ENCODE measurements at regions not wholly inside any gene's neighbourhood (a gene's known extent, or its start where the extent isn't known, plus 50 kb on each side); places are given as distances from the start of the nearest gene placed in this dataset.

DNA sequence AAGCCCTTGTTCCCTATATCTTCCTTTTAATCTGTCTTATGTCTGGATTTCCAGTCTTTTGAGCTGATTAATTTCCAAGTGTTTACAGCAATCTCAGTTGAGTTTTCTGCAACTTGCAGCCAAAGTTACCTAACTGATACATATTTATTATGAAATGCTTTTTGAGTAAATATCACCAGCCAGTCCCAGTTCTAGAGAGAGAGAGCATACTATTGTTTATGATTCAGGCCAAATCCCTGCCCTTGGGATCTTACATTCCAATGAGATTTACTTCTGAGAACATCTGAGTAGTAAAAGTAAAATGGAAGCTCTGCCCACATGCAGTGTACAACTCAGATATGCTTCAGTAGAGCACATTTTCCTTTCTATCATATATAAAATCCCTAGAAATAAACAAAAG is 661.7 kb downstream of the KCTD16 start:
- Histone ChIP-seq H3K36me3 (ENCODE audit: control insufficient read depth, insufficient read depth, low read length) (no peaks in the 10 kb centered on the region), H3K4me3 (ENCODE audit: low read depth, low read length) (no peak overlapping the region), H3K9me3 (ENCODE audit: control insufficient read depth in 2 of 2, low read length in 2 of 2) (no peaks in the 10 kb centered on the region), H3K27ac (ENCODE audit: insufficient read depth, low read length, poor library complexity, severe bottlenecking) (no peak overlapping the region), H3K27me3 (ENCODE audit: control insufficient read depth, insufficient read depth, low read length) (no peaks in the 10 kb centered on the region), H3K4me1 (ENCODE audit: control insufficient read depth, insufficient read depth, low read length, poor library complexity, severe bottlenecking) (no peaks in the 10 kb centered on the region)
- no peak for ATAC-seq (ENCODE audit: low read depth in 2 of 2)
- Mint-ChIP-seq H3K4me3 (no peak overlapping the region), H3K9me3 (peaks cover 0 to 31% (median 6%) of the 10 kb centered on the region in 7 donors), H3K36me3 (no peaks in the 10 kb centered on the region), H3K27me3 (no peaks in the 10 kb centered on the region), H3K4me1 (no peaks in the 10 kb centered on the region), H3K27ac (no peak overlapping the region)
- DNase-seq = no peak

DNA sequence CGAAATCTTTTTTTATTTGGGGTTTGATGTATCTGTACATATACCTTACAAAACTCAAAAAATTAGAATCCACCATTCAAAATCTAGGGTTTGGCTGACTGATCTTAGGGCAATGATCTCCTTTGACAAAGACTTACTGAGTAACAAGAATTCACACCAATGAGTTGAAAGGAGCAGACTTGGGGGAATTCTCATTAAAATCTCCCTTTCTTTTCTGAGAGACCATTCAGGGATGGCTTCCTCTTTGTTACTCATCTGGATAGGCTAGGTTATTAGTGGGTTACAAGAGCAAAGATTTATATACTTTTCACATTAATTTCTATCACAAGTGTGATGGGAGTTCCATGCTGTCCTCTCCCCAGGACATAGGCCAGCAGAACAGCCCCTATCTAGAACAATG is 661.0 kb downstream of the KCTD16 start:
- no peaks in the 10 kb centered on the region for H3K4me1 ChIP-seq (ENCODE audit: control insufficient read depth, insufficient read depth, low read length, poor library complexity, severe bottlenecking)
- H3K36me3 ChIP-seq (ENCODE audit: control insufficient read depth, insufficient read depth, low read length) = no peaks in the 10 kb centered on the region
- H3K27ac ChIP-seq (ENCODE audit: insufficient read depth, low read length, poor library complexity, severe bottlenecking) = no peak overlapping the region
- Mint-ChIP-seq H3K4me3 (no peak overlapping the region), H3K36me3 (no peaks in the 10 kb centered on the region), H3K27me3 (no peaks in the 10 kb centered on the region), H3K9me3 (peaks cover 0 to 28% (median 6%) of the 10 kb centered on the region in 7 donors), H3K4me1 (no peaks in the 10 kb centered on the region), H3K27ac (no peak overlapping the region)
- H3K27me3 ChIP-seq (ENCODE audit: control insufficient read depth, insufficient read depth, low read length) = no peaks in the 10 kb centered on the region
- no peak overlapping the region for H3K4me3 ChIP-seq (ENCODE audit: low read depth, low read length)
- ATAC-seq (ENCODE audit: low read depth in 2 of 2) (no peak), DNase-seq (no peak)
- H3K9me3 ChIP-seq (ENCODE audit: control insufficient read depth in 2 of 2, low read length in 2 of 2) = no peaks in the 10 kb centered on the region

DNA sequence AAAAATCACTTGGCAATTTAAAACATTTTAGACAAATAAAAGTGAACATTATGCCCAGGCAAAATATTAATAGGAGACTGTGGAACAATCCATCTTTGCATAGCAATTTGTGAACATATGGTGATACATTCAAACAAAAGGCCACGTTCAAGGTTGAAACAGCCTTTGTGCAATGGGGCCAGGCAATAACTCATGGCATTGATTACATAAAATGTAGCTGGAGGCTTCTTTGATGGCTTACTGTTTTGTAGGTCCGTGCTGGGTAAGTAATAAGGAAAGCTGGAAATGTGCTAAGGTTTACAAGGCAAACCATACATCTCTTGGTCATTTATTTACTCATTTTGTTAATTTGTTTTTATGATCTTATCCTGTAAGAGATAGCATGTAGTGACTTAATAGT is 651.8 kb downstream of the KCTD16 start:
- no peaks in the 10 kb centered on the region for H3K4me1 ChIP-seq (ENCODE audit: control insufficient read depth, insufficient read depth, low read length, poor library complexity, severe bottlenecking)
- Mint-ChIP-seq H3K27ac (no peak overlapping the region), H3K36me3 (no peaks in the 10 kb centered on the region), H3K27me3 (no peaks in the 10 kb centered on the region), H3K4me3 (no peak overlapping the region), H3K4me1 (no peaks in the 10 kb centered on the region), H3K9me3 (peaks cover 2 to 13% (median 5%) of the 10 kb centered on the region in 7 donors)
- no peak for DNase-seq
- H3K27ac ChIP-seq (ENCODE audit: insufficient read depth, low read length, poor library complexity, severe bottlenecking) = no peak overlapping the region
- no peak for ATAC-seq (ENCODE audit: low read depth in 2 of 2)
- no peak overlapping the region for H3K4me3 ChIP-seq (ENCODE audit: low read depth, low read length)
- H3K27me3 ChIP-seq (ENCODE audit: control insufficient read depth, insufficient read depth, low read length) = no peaks in the 10 kb centered on the region
- H3K36me3 ChIP-seq (ENCODE audit: control insufficient read depth, insufficient read depth, low read length) = no peaks in the 10 kb centered on the region
- H3K9me3 ChIP-seq (ENCODE audit: control insufficient read depth in 2 of 2, low read length in 2 of 2) = no peaks in the 10 kb centered on the region

GRCh38 chr5:144820278-144820677 is 649.6 kb downstream of the KCTD16 start:
- no peak for DNase-seq
- Mint-ChIP-seq H3K27me3 (no peaks in the 10 kb centered on the region), H3K36me3 (no peaks in the 10 kb centered on the region), H3K27ac (no peak overlapping the region), H3K4me1 (no peaks in the 10 kb centered on the region), H3K4me3 (no peak overlapping the region), H3K9me3 (peaks cover 3 to 17% (median 10%) of the 10 kb centered on the region in 7 donors)
- no peak overlapping the region for H3K27ac ChIP-seq (ENCODE audit: insufficient read depth, low read length, poor library complexity, severe bottlenecking)
- no peaks in the 10 kb centered on the region for H3K9me3 ChIP-seq (ENCODE audit: control insufficient read depth in 2 of 2, low read length in 2 of 2)
- H3K27me3 ChIP-seq (ENCODE audit: control insufficient read depth, insufficient read depth, low read length) = no peaks in the 10 kb centered on the region
- no peak overlapping the region for H3K4me3 ChIP-seq (ENCODE audit: low read depth, low read length)
- no peak for ATAC-seq (ENCODE audit: low read depth in 2 of 2)
- no peaks in the 10 kb centered on the region for H3K36me3 ChIP-seq (ENCODE audit: control insufficient read depth, insufficient read depth, low read length)
- no peaks in the 10 kb centered on the region for H3K4me1 ChIP-seq (ENCODE audit: control insufficient read depth, insufficient read depth, low read length, poor library complexity, severe bottlenecking)

GRCh38 chr5:144815131-144815530 is 644.5 kb downstream of the KCTD16 start:
- H3K9me3 Mint-ChIP-seq = peaks cover 0 to 15% (median 4%) of the 10 kb centered on the region in 7 donors
- H3K36me3 Mint-ChIP-seq = no peaks in the 10 kb centered on the region
- ATAC-seq (ENCODE audit: low read depth in 2 of 2) (no peak), DNase-seq (no peak)
- Histone ChIP-seq H3K27me3 (ENCODE audit: control insufficient read depth, insufficient read depth, low read length) (no peaks in the 10 kb centered on the region), H3K4me3 (ENCODE audit: low read depth, low read length) (no peak overlapping the region), H3K27ac (ENCODE audit: insufficient read depth, low read length, poor library complexity, severe bottlenecking) (no peak overlapping the region), H3K36me3 (ENCODE audit: control insufficient read depth, insufficient read depth, low read length) (no peaks in the 10 kb centered on the region), H3K4me1 (ENCODE audit: control insufficient read depth, insufficient read depth, low read length, poor library complexity, severe bottlenecking) (no peaks in the 10 kb centered on the region), H3K9me3 (ENCODE audit: control insufficient read depth in 2 of 2, low read length in 2 of 2) (no peaks in the 10 kb centered on the region)
- H3K4me3 Mint-ChIP-seq = no peak overlapping the region
- no peak overlapping the region for H3K27ac Mint-ChIP-seq
- H3K4me1 Mint-ChIP-seq = no peaks in the 10 kb centered on the region
- H3K27me3 Mint-ChIP-seq = no peaks in the 10 kb centered on the region

GRCh38 chr5:144812763-144813162 is 642.1 kb downstream of the KCTD16 start:
- H3K36me3 Mint-ChIP-seq = no peaks in the 10 kb centered on the region
- H3K4me1 ChIP-seq (ENCODE audit: control insufficient read depth, insufficient read depth, low read length, poor library complexity, severe bottlenecking) = no peaks in the 10 kb centered on the region
- ATAC-seq (ENCODE audit: low read depth in 2 of 2) (no peak), DNase-seq (no peak)
- H3K4me3 ChIP-seq (ENCODE audit: low read depth, low read length) = no peak overlapping the region
- H3K27ac ChIP-seq (ENCODE audit: insufficient read depth, low read length, poor library complexity, severe bottlenecking) = no peak overlapping the region
- no peaks in the 10 kb centered on the region for H3K27me3 ChIP-seq (ENCODE audit: control insufficient read depth, insufficient read depth, low read length)
- no peaks in the 10 kb centered on the region for H3K27me3 Mint-ChIP-seq
- no peak overlapping the region for H3K27ac Mint-ChIP-seq
- no peaks in the 10 kb centered on the region for H3K9me3 ChIP-seq (ENCODE audit: control insufficient read depth in 2 of 2, low read length in 2 of 2)
- peaks cover 0 to 17% (median 5%) of the 10 kb centered on the region in 7 donors for H3K9me3 Mint-ChIP-seq
- no peak overlapping the region for H3K4me3 Mint-ChIP-seq
- H3K36me3 ChIP-seq (ENCODE audit: control insufficient read depth, insufficient read depth, low read length) = no peaks in the 10 kb centered on the region
- no peaks in the 10 kb centered on the region for H3K4me1 Mint-ChIP-seq

DNA sequence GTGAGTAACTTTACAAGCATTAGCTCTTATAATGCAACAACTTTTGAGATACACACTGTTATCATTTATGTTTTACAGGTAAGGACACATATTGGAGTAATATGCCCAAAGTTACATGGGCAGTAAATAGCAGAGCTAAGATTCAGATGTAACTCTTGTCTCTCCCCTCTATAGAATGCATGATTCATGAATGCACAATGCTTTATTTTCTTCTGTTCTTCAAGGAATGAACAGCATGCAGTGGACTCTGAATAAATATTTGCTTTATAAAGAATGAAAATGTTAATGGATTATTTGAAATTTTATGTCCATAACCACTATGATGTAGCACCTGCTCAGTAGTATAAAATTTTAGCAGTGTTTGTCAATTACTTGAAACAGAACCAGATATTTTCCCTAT is 629.5 kb downstream of the KCTD16 start:
- Mint-ChIP-seq H3K9me3 (peaks cover 0 to 4% (median 0%) of the 10 kb centered on the region in 7 donors), H3K27me3 (no peaks in the 10 kb centered on the region), H3K36me3 (no peaks in the 10 kb centered on the region), H3K4me3 (no peak overlapping the region), H3K4me1 (no peaks in the 10 kb centered on the region), H3K27ac (no peak overlapping the region)
- Histone ChIP-seq H3K36me3 (ENCODE audit: control insufficient read depth, insufficient read depth, low read length) (no peaks in the 10 kb centered on the region), H3K27ac (ENCODE audit: insufficient read depth, low read length, poor library complexity, severe bottlenecking) (no peak overlapping the region), H3K27me3 (ENCODE audit: control insufficient read depth, insufficient read depth, low read length) (no peaks in the 10 kb centered on the region), H3K9me3 (ENCODE audit: control insufficient read depth in 2 of 2, low read length in 2 of 2) (no peaks in the 10 kb centered on the region), H3K4me3 (ENCODE audit: low read depth, low read length) (no peak overlapping the region), H3K4me1 (ENCODE audit: control insufficient read depth, insufficient read depth, low read length, poor library complexity, severe bottlenecking) (no peaks in the 10 kb centered on the region)
- ATAC-seq (ENCODE audit: low read depth in 2 of 2) (no peak), DNase-seq (no peak)

GRCh38 chr5:144798595-144798994 is 627.9 kb downstream of the KCTD16 start:
- Histone ChIP-seq H3K4me3 (ENCODE audit: low read depth, low read length) (no peak overlapping the region), H3K9me3 (ENCODE audit: control insufficient read depth in 2 of 2, low read length in 2 of 2) (no peaks in the 10 kb centered on the region), H3K4me1 (ENCODE audit: control insufficient read depth, insufficient read depth, low read length, poor library complexity, severe bottlenecking) (no peaks in the 10 kb centered on the region), H3K27me3 (ENCODE audit: control insufficient read depth, insufficient read depth, low read length) (no peaks in the 10 kb centered on the region), H3K27ac (ENCODE audit: insufficient read depth, low read length, poor library complexity, severe bottlenecking) (no peak overlapping the region), H3K36me3 (ENCODE audit: control insufficient read depth, insufficient read depth, low read length) (no peaks in the 10 kb centered on the region)
- Mint-ChIP-seq H3K36me3 (no peaks in the 10 kb centered on the region), H3K4me1 (no peaks in the 10 kb centered on the region), H3K9me3 (peaks cover 0 to 4% (median 0%) of the 10 kb centered on the region in 7 donors), H3K27ac (no peak overlapping the region), H3K27me3 (no peaks in the 10 kb centered on the region), H3K4me3 (no peak overlapping the region)
- DNase-seq (no peak), ATAC-seq (ENCODE audit: low read depth in 2 of 2) (no peak)
